Stromal cell of bone marrow (primary cell): ENCODE measurements at regions not wholly inside any gene's neighbourhood (a gene's known extent, or its start where the extent isn't known, plus 50 kb on each side); places are given as distances from the start of the nearest gene placed in this dataset.
"Not testable (repeated sequence)": the region's sequence is repeated elsewhere in the genome, so short reads cannot be mapped to it uniquely, and the experiment has no call there.

Source experiments
- DNase-seq: peaks from one replicate; pipeline ENCODE4 v3.0.0-alpha.2; 2012; ENCODE audit warnings: low read depth

GRCh38 chr2:36163520-36164254 lies 191.9 kb upstream of the CRIM1 start:
- no peak for DNase-seq

DNA sequence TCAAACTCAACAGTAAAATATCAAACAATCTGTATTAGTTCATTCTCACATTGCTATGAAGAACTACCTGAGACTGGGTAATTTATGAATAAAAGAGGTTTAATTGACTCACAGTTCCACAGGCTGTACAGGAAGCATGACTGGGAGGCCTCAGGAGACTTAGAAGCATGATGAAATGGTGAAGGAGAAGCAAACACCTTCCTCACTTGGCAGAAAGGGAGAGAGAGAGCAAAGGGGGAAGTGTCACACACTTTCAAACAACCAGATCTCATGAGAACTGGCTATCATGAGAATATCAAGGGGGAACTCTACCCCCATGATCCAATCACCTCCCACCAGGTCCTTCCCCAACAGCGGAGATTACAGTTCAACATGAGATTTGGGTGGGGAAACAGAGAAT lies 198.5 kb upstream of the CRIM1 start:
- not testable (repeated sequence) for DNase-seq

GRCh38 chr2:36147670-36148390 lies 207.7 kb upstream of the CRIM1 start:
- DNase-seq, result no peak

GRCh38 chr2:36146765-36147164 lies 208.8 kb upstream of the CRIM1 start:
- DNase-seq, result no peak

- DNase-seq, result no peak
These were observed 215.2 kb upstream of the CRIM1 start for GRCh38 chr2:36140391-36140790.

GRCh38 chr2:36137612-36138011 lies 218.0 kb upstream of the CRIM1 start:
- no peak for DNase-seq

GRCh38 chr2:36134281-36134680 lies 221.3 kb upstream of the CRIM1 start:
- DNase-seq, result no peak

GRCh38 chr2:36128359-36128758 lies 227.2 kb upstream of the CRIM1 start:
- DNase-seq, result no peak

- DNase-seq, result no peak
These were observed 229.9 kb upstream of the CRIM1 start for GRCh38 chr2:36125702-36126101.

- DNase-seq, result no peak
These were observed 231.6 kb upstream of the CRIM1 start for GRCh38 chr2:36123995-36124394.

- no peak for DNase-seq
These were observed 258.6 kb upstream of the CRIM1 start for GRCh38 chr2:36097022-36097421.

GRCh38 chr2:36091844-36092741 lies 263.5 kb upstream of the CRIM1 start:
- DNase-seq, result not testable (repeated sequence)

GRCh38 chr2:36088716-36089328 lies 266.8 kb upstream of the CRIM1 start:
- no peak for DNase-seq

DNA sequence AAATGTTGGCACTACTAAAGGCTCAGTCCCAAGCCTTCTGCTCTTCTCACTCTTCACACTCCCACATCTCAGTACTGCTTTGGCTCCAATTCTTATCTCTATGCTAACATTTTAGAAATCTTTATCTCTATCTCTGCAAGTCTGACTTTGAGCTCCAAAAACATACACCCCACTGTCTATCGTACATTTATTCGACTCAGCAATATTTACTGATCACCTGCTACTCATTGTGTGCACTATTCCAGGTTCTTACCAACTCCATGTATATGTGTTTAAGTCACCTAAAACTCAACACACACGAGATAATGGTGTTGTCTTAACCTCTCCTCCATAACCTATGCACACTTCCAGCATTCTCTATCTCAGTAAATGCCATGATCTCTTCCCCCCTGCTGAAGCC lies 268.2 kb upstream of the CRIM1 start:
- DNase-seq, result no peak

DNA sequence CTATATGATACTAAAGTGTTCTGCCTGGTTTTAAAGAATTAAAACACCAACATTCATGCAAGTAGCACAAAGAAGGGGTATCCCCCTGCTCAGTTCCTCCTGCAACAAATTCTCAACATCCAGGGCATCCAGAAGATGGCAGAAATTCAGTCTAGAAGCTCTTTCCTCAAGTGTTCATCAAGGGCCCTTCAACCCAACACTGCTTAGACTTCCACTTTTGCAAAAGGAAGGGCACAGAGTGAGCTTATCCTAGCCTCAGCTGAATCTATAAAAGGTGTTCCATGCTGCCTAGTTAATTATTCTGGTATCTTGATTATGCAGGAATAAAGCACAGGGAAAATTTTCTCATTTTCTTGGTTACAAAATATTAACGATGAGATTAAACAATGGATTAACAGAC lies 275.8 kb upstream of the CRIM1 start:
- DNase-seq, result no peak

DNA sequence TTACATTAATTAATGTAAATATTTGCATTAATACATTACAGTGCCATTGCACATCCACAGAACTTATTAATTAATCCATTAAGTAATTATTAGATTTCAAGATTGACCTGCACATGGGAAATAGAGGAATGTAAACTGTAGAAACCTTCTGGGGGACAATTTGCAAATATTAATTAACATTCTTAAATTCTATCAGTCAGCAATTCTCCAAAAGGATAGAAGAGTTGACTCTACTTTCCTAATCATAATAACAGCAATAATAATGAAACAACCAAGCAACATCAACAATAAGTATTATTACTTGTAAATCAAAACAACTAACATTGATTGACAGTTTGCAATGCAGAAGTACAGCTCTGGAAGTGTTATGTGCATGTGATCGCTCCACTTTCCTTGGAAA lies 281.6 kb upstream of the CRIM1 start:
- no peak for DNase-seq

GRCh38 chr2:36071698-36072097 lies 283.9 kb upstream of the CRIM1 start:
- no peak for DNase-seq

DNA sequence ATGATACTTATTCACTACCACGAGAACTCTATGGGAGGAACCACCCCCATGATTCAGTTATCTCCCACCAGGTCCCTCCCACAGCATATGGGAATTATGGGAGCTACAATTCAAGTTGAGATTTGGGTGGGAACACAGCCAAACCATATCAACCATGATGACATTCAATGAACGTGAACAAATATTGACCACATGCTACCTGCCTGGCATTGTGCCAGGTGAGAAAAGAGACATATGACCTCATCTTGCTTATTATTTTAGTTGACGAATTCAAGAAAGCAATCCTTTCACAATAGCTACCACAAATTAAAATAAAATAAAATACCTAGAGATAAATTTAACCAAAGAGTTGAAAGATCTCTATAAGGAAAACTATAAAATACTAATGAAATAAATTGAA lies 286.5 kb upstream of the CRIM1 start:
- no peak for DNase-seq

DNA sequence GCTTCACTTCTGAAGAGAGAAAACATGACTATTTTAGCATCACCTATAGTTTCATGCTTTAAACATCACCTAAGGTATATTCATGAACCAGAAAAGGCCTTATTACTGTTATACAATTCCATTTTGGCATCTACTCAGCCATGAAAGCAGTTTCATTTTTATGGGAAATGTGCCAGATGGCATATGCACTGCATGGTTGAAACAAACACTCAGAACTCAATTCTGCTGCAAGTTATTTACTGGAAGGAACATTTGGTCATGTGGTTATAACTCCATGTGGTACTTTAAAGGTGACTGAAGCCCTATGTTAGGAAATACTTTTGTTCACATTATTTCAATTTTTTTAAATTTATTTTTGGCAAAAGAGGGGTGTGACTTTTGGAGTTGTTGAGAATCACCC lies 287.5 kb upstream of the CRIM1 start:
- DNase-seq, result no peak

GRCh38 chr2:36060133-36060532 lies 295.4 kb upstream of the CRIM1 start:
- no peak for DNase-seq

DNA sequence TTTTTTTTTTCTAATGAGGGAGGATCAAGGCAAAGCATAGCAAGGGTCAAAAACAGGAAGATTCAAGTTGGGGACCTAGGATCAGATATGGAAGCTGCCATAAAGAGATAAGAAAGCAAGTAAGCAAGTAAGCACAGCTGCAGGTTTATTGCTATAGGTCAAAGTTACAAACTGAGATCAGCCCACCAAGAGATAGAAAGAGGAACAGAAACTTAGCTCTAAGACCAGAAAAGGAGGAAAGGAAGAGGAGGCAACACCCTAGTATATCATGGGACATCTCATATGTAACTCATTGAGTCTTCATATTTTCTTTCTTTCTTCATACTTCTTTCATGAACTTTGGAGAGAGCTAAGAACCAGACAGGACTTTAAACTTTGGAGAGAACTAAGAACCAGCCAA lies 295.9 kb upstream of the CRIM1 start:
- no peak for DNase-seq

- DNase-seq, result peak; percentile 3
These were observed 296.6 kb upstream of the CRIM1 start for GRCh38 chr2:36058953-36059352.
